GM19240 (cell line): ENCODE measurements at regions not wholly inside any gene's neighbourhood (a gene's known extent, or its start where the extent isn't known, plus 50 kb on each side); places are given as distances from the start of the nearest gene placed in this dataset.

Experiments used
- DNase-seq: peaks from one replicate; pipeline ENCODE4 v3.0.0; 2011; ENCODE audit warnings: low spot score; ENCODE audit not compliant: insufficient read length

GRCh38 chr22:27517361-27518155 is 284.0 kb downstream of the MN1 start:
- no peak for DNase-seq

- DNase-seq = no peak
These were observed 282.8 kb downstream of the MN1 start for GRCh38 chr22:27518531-27519340.

GRCh38 chr22:27523711-27524110 is 277.8 kb downstream of the MN1 start:
- no peak for DNase-seq

- DNase-seq = no peak
These were observed 275.8 kb downstream of the MN1 start for GRCh38 chr22:27525711-27526110.

GRCh38 chr22:27526901-27527300 is 274.7 kb downstream of the MN1 start:
- no peak for DNase-seq

- DNase-seq = no peak
These were observed 269.6 kb downstream of the MN1 start for GRCh38 chr22:27531782-27532530.

GRCh38 chr22:27533105-27533745 is 268.3 kb downstream of the MN1 start:
- DNase-seq = no peak

GRCh38 chr22:27534720-27535125 is 266.8 kb downstream of the MN1 start:
- no peak for DNase-seq

- DNase-seq = no peak
These were observed 266.1 kb downstream of the MN1 start for GRCh38 chr22:27535452-27535851.

- DNase-seq = no peak
These were observed 264.1 kb downstream of the MN1 start for GRCh38 chr22:27537501-27537900.

GRCh38 chr22:27538666-27539065 is 262.9 kb downstream of the MN1 start:
- no peak for DNase-seq

GRCh38 chr22:27540247-27540646 is 261.3 kb downstream of the MN1 start:
- DNase-seq = no peak

- DNase-seq = no peak
These were observed 260.7 kb downstream of the MN1 start for GRCh38 chr22:27540656-27541396.

GRCh38 chr22:27541836-27542235 is 259.7 kb downstream of the MN1 start:
- no peak for DNase-seq

GRCh38 chr22:27542602-27543001 is 259.0 kb downstream of the MN1 start:
- no peak for DNase-seq

GRCh38 chr22:27543460-27543859 is 258.1 kb downstream of the MN1 start:
- no peak for DNase-seq

- DNase-seq = no peak
These were observed 256.5 kb downstream of the MN1 start for GRCh38 chr22:27545085-27545484.

GRCh38 chr22:27546157-27546935 is 255.2 kb downstream of the MN1 start:
- DNase-seq = no peak

- DNase-seq = no peak
These were observed 250.2 kb downstream of the MN1 start for GRCh38 chr22:27551402-27551801.

- DNase-seq = no peak
These were observed 249.4 kb downstream of the MN1 start for GRCh38 chr22:27552176-27552575.
